Brain microvascular endothelial cell (primary cell): ENCODE measurements at regions not wholly inside any gene's neighbourhood (a gene's known extent, or its start where the extent isn't known, plus 50 kb on each side); places are given as distances from the start of the nearest gene placed in this dataset.

Source experiments
- DNase-seq: peaks from one replicate; pipeline ENCODE4 v3.0.0-alpha.2; 2020
- H3K27ac ChIP-seq: fragments of 250-450 bp; sonication (Bioruptor Pico); 2 replicates; pipeline ENCODE4 v1.5.1; 2020; ENCODE audit warnings: mild to moderate bottlenecking, moderate library complexity
- H3K27me3 ChIP-seq: fragments of 250-450 bp; sonication (Bioruptor Pico); replicated peaks from 2 replicates; pipeline ENCODE4 v1.5.1; 2020; ENCODE audit warnings: mild to moderate bottlenecking
- H3K36me3 ChIP-seq: fragments of 250-450 bp; sonication (Bioruptor Pico); replicated peaks from 2 replicates; pipeline ENCODE4 v1.5.1; 2020; ENCODE audit warnings: mild to moderate bottlenecking
- H3K4me3 ChIP-seq: 2 replicates; pipeline ENCODE4 v1.5.1; 2011; ENCODE audit warnings: low read depth, mild to moderate bottlenecking, control low read depth, low read length, moderate library complexity
- CTCF ChIP-seq: IDR thresholded peaks from 2 replicates; pipeline ENCODE4 v1.5.1; 2011; ENCODE audit warnings: low read depth, mild to moderate bottlenecking, moderate library complexity, low read length, control low read depth, inconsistent platforms; ENCODE audit errors: missing control alignments
- in situ Hi-C: cut with HindIII; loops from 2 replicates; pipeline ENCODE4 v1.10.0; 2017; ENCODE audit warnings: low sequenced_read_pairs, low pct_ligation_motif_present

GRCh38 chr3:146991907-146992306 lies 386.8 kb upstream of the PLSCR5 start:
- in situ Hi-C loops, result no loop called here
- no peak for DNase-seq
- no peak overlapping the region for H3K4me3 ChIP-seq
- H3K27me3 ChIP-seq, result no peaks in the 10 kb centered on the region
- TF ChIP-seq CTCF, result no peak
- no peak overlapping the region for H3K27ac ChIP-seq
- H3K36me3 ChIP-seq, result no peaks in the 10 kb centered on the region

DNA sequence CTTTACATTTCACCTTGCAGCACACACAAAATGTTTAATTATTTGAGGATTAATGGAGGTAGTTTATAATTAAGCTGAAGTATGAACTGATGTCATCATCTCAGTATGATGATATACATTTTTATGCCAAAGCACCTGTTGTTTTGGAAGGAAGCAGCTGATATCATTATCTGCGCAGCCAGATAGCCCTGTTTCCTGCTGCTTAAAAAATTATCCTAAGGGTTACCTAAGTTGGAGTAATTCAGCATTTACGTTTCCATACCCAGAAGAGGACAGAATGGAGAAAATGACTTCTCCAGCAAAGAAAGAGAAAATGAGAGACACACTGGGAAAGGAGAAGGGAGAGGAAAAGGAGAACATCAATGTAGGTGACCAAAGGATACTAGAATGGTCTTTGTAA lies 370.3 kb upstream of the PLSCR5 start:
- DNase-seq, result no peak
- H3K27me3 ChIP-seq, result no peaks in the 10 kb centered on the region
- no peak for TF ChIP-seq CTCF
- H3K36me3 ChIP-seq, result no peaks in the 10 kb centered on the region
- in situ Hi-C loops, result no loop called here
- no peak overlapping the region for H3K27ac ChIP-seq
- no peak overlapping the region for H3K4me3 ChIP-seq

DNA sequence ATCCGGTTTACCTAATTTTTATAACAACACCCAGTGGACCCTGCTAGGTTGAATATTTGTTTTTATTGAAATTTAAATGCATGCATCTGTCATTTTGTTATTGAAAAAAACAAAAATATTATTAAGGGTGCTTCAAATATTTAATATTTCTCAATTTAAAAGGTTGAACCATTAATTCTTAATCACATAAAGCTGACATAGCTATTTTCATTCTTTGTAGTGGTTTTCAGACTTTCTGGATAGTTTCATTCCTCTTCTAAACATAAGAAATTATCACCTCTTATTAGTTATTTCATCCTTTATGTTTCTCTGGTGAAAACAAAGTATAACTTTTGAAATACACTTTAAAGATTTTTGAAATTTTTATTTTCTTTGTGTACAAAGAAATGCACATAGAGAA lies 369.9 kb upstream of the PLSCR5 start:
- TF ChIP-seq CTCF, result no peak
- Histone ChIP-seq H3K36me3 (no peaks in the 10 kb centered on the region), H3K27ac (no peak overlapping the region), H3K27me3 (no peaks in the 10 kb centered on the region), H3K4me3 (no peak overlapping the region)
- in situ Hi-C loops, result no loop called here
- DNase-seq, result no peak

GRCh38 chr3:146974001-146974400 lies 368.9 kb upstream of the PLSCR5 start:
- Histone ChIP-seq H3K4me3 (no peak overlapping the region), H3K27me3 (no peaks in the 10 kb centered on the region), H3K27ac (no peak overlapping the region), H3K36me3 (no peaks in the 10 kb centered on the region)
- no peak for TF ChIP-seq CTCF
- in situ Hi-C loops, result no loop called here
- DNase-seq, result no peak

DNA sequence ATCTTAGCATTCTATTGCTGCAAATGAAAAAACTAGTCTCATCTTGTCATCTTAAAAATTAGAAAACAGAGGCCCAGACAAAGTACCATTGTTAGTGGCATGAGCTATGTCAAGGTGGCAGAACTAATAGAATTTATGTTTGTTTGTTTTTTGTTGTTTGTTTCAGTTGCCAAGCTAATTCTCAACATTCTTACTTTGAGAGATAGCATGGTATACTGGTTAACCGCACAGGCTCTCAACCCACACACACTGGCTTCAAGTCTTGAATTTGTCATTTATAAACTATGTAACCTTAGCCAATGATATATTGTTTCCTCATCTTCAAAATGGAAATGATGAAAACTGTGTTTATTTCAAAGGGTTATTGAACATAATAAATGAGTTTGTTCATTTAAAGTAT lies 367.6 kb upstream of the PLSCR5 start:
- DNase-seq, result peak; percentile 53
- Histone ChIP-seq H3K27ac (no peak overlapping the region), H3K27me3 (no peaks in the 10 kb centered on the region), H3K4me3 (no peak overlapping the region), H3K36me3 (no peaks in the 10 kb centered on the region)
- in situ Hi-C loops, result no loop called here
- no peak for TF ChIP-seq CTCF

DNA sequence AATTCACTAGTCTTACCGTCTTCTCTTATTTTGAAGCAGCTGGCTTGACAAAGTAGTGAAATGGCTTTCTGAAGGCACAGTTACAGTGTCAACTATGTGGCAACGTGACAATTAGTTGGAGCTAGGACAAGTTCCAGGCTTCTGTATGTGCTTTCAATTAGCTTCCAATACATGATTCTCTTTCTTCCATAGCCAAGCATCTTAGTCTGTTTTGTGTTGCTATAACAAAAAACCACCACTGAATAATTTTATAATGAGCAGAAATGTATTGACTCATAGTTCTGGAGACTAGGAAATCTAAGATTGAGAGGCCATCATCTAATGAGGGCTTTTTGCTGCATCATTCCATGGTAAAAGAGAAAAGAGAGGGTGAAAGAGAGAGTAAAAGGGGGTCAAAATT lies 365.1 kb upstream of the PLSCR5 start:
- no peak for TF ChIP-seq CTCF
- Histone ChIP-seq H3K4me3 (no peak overlapping the region), H3K27ac (no peak overlapping the region), H3K27me3 (no peaks in the 10 kb centered on the region), H3K36me3 (no peaks in the 10 kb centered on the region)
- in situ Hi-C loops, result no loop called here
- DNase-seq, result no peak
